GF-D8 (cell line): ENCODE measurements at regions not wholly inside any gene's neighbourhood (a gene's known extent, or its start where the extent isn't known, plus 50 kb on each side); places are given as distances from the start of the nearest gene placed in this dataset.
"Not testable (repeated sequence)": the region's sequence is repeated elsewhere in the genome, so short reads cannot be mapped to it uniquely, and the experiment has no call there.

Experiments
- DNase-seq: peaks from one replicate; lab custom pipeline; 2025; lab: John Stamatoyannopoulos, UW

- no peak for DNase-seq
Measured at GRCh38 chr13:74248477-74248876, 114.3 kb upstream of the KLF12 start.

GRCh38 chr13:74246487-74246886 lies 112.3 kb upstream of the KLF12 start:
- DNase-seq = no peak

- DNase-seq = no peak
Measured at GRCh38 chr13:74243637-74244526, 109.7 kb upstream of the KLF12 start.

- DNase-seq = not testable (repeated sequence)
Measured at GRCh38 chr13:74241343-74241742, 107.1 kb upstream of the KLF12 start.

- no peak for DNase-seq
Measured at GRCh38 chr13:74230984-74231501, 96.8 kb upstream of the KLF12 start.

- DNase-seq = no peak
Measured at GRCh38 chr13:74229242-74229641, 95.0 kb upstream of the KLF12 start.

- DNase-seq = no peak
Measured at GRCh38 chr13:74227476-74228158, 93.4 kb upstream of the KLF12 start.

GRCh38 chr13:74226791-74227475 lies 92.7 kb upstream of the KLF12 start:
- no peak for DNase-seq

- DNase-seq = no peak
Measured at GRCh38 chr13:74221752-74222151, 87.5 kb upstream of the KLF12 start.

GRCh38 chr13:74219566-74219965 lies 85.4 kb upstream of the KLF12 start:
- no peak for DNase-seq

GRCh38 chr13:74218291-74218690 lies 84.1 kb upstream of the KLF12 start:
- DNase-seq = no peak

GRCh38 chr13:74217811-74218210 lies 83.6 kb upstream of the KLF12 start:
- DNase-seq = no peak

GRCh38 chr13:74215420-74215819 lies 81.2 kb upstream of the KLF12 start:
- no peak for DNase-seq

- DNase-seq = no peak
Measured at GRCh38 chr13:74214321-74214720, 80.1 kb upstream of the KLF12 start.

GRCh38 chr13:74210693-74211393 lies 76.6 kb upstream of the KLF12 start:
- no peak for DNase-seq

GRCh38 chr13:74206855-74207254 lies 72.7 kb upstream of the KLF12 start:
- DNase-seq = no peak

- DNase-seq = no peak
Measured at GRCh38 chr13:74206061-74206561, 71.9 kb upstream of the KLF12 start.

- no peak for DNase-seq
Measured at GRCh38 chr13:74205313-74205690, 71.1 kb upstream of the KLF12 start.

GRCh38 chr13:74204602-74205312 lies 70.6 kb upstream of the KLF12 start:
- no peak for DNase-seq

- DNase-seq = no peak
Measured at GRCh38 chr13:74203576-74203975, 69.4 kb upstream of the KLF12 start.
